ENCODE measurements at regions not wholly inside any gene's neighbourhood (a gene's known extent, or its start where the extent isn't known, plus 50 kb on each side); places are given as distances from the start of the nearest gene placed in this dataset.

DNA sequence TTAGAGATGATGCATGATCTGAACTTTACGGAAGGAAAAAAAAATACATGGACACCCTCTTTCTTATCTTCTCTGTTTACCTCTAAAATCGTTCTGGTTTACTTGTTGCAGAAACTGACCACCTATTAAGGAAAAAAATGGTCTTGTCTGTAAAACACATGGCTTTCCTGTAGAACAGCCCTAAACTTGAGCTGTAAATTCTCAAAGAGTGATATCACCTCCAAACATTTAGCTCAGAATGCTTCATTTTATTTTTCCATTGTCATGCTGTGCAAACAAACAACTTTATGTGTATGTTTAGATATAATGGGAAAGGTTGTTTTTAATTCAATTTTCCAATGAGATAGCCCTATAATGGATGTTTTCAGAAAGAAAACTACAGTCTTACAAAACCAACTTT is 237.4 kb upstream of the NR2F2 start:
- H3K4me2 ChIP-seq (ENCODE audit: insufficient read depth, low read length): no peak overlapping the region
- H3K4me1 ChIP-seq (ENCODE audit: insufficient read depth, low read length): no peaks in the 10 kb centered on the region
- H3K4me3 ChIP-seq (ENCODE audit: low read depth in 1 of 2, low read length in 2 of 2): no peak overlapping the region
- DNase-seq: no peak
- no peaks in the 10 kb centered on the region for H3K79me2 ChIP-seq (ENCODE audit: insufficient read depth, low read length)
- no peak for ATAC-seq (ENCODE audit: insufficient read depth, low read depth)
- H3K36me3 ChIP-seq (ENCODE audit: insufficient read depth, low read length): no peaks in the 10 kb centered on the region
- no peak for TF ChIP-seq EZH2 (IDR thresholded peaks at IDR 0.05; ENCODE audit: borderline replicate concordance, low read depth, low read length, severe bottlenecking)
- TF ChIP-seq, protein P1, sequence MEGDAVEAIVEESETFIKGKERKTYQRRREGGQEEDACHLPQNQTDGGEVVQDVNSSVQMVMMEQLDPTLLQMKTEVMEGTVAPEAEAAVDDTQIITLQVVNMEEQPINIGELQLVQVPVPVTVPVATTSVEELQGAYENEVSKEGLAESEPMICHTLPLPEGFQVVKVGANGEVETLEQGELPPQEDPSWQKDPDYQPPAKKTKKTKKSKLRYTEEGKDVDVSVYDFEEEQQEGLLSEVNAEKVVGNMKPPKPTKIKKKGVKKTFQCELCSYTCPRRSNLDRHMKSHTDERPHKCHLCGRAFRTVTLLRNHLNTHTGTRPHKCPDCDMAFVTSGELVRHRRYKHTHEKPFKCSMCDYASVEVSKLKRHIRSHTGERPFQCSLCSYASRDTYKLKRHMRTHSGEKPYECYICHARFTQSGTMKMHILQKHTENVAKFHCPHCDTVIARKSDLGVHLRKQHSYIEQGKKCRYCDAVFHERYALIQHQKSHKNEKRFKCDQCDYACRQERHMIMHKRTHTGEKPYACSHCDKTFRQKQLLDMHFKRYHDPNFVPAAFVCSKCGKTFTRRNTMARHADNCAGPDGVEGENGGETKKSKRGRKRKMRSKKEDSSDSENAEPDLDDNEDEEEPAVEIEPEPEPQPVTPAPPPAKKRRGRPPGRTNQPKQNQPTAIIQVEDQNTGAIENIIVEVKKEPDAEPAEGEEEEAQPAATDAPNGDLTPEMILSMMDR (IDR thresholded peaks at IDR 0.05; ENCODE audit: borderline replicate concordance, extremely low read depth, low read length, poor library complexity, severe bottlenecking): no peak
- no peaks in the 10 kb centered on the region for H3K27me3 ChIP-seq (ENCODE audit: insufficient read depth, low read length, poor library complexity)
- H4K20me1 ChIP-seq (ENCODE audit: insufficient read depth, low read length): no peaks in the 10 kb centered on the region
- no peak overlapping the region for H2AFZ ChIP-seq (ENCODE audit: low read depth, low read length)
- H3K27ac ChIP-seq (ENCODE audit: low read length): no peak overlapping the region
- no peaks in the 10 kb centered on the region for H3K9me3 ChIP-seq (ENCODE audit: insufficient read depth, low read length, severe bottlenecking)
- H3K9ac ChIP-seq (ENCODE audit: low read depth, low read length): no peak overlapping the region

DNA sequence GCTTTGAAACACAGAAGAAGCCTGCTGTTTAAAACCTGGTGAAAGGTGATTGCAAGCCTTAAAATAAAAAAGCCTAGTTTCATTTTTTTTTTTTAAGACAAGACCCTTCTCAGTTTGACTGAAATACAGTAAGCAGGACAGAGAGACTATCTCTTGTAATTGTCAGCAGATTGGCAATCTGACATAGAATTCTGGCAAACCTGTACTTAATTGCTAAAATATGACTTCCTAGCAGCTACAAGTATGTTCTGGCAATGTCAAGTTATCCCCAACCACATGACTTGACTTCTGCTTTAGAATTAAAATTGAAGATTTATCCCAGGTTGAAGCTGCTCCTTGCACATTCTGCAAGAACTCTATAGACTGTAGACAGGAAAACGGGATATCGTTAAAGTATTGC is 232.8 kb upstream of the NR2F2 start:
- no peak overlapping the region for H3K4me3 ChIP-seq (ENCODE audit: low read depth in 1 of 2, low read length in 2 of 2)
- no peaks in the 10 kb centered on the region for H3K27me3 ChIP-seq (ENCODE audit: insufficient read depth, low read length, poor library complexity)
- ATAC-seq (ENCODE audit: insufficient read depth, low read depth) (no peak), DNase-seq (no peak)
- H3K27ac ChIP-seq (ENCODE audit: low read length): no peak overlapping the region
- no peak overlapping the region for H3K4me2 ChIP-seq (ENCODE audit: insufficient read depth, low read length)
- TF ChIP-seq, protein P1 (IDR thresholded peaks at IDR 0.05; ENCODE audit: borderline replicate concordance, extremely low read depth, low read length, poor library complexity, severe bottlenecking): no peak
- H3K79me2 ChIP-seq (ENCODE audit: insufficient read depth, low read length): no peaks in the 10 kb centered on the region
- H2AFZ ChIP-seq (ENCODE audit: low read depth, low read length): no peak overlapping the region
- H3K4me1 ChIP-seq (ENCODE audit: insufficient read depth, low read length): no peaks in the 10 kb centered on the region
- no peak overlapping the region for H3K9ac ChIP-seq (ENCODE audit: low read depth, low read length)
- no peaks in the 10 kb centered on the region for H3K9me3 ChIP-seq (ENCODE audit: insufficient read depth, low read length, severe bottlenecking)
- no peaks in the 10 kb centered on the region for H3K36me3 ChIP-seq (ENCODE audit: insufficient read depth, low read length)
- no peaks in the 10 kb centered on the region for H4K20me1 ChIP-seq (ENCODE audit: insufficient read depth, low read length)

DNA sequence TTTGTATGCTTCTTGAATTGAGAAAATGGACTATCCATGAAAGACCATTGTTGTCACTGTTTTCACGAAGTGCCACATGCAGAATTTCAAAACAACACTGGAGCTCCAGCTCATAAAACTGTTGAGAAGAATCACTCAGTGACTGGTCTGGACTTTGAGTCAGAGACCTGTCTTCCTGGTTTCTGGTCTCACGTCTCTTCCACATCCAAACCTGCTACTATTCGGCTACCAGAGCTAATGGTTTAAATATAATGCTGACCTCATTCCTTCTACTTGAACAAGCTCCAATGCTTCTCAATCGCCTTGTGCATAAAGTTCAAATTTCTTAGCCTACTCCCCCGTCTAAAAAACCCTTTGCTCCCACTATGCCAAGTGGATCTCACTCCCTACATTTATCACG is 227.9 kb upstream of the NR2F2 start:
- H3K27ac ChIP-seq (ENCODE audit: low read length): no peak overlapping the region
- H2AFZ ChIP-seq (ENCODE audit: low read depth, low read length): no peak overlapping the region
- TF ChIP-seq, protein P1 (IDR thresholded peaks at IDR 0.05; ENCODE audit: borderline replicate concordance, extremely low read depth, low read length, poor library complexity, severe bottlenecking): no peak
- no peak for TF ChIP-seq EZH2 (IDR thresholded peaks at IDR 0.05; ENCODE audit: borderline replicate concordance, low read depth, low read length, severe bottlenecking)
- DNase-seq: no peak
- no peaks in the 10 kb centered on the region for H4K20me1 ChIP-seq (ENCODE audit: insufficient read depth, low read length)
- H3K36me3 ChIP-seq (ENCODE audit: insufficient read depth, low read length): no peaks in the 10 kb centered on the region
- ATAC-seq (ENCODE audit: insufficient read depth, low read depth): no peak
- no peaks in the 10 kb centered on the region for H3K9me3 ChIP-seq (ENCODE audit: insufficient read depth, low read length, severe bottlenecking)
- H3K79me2 ChIP-seq (ENCODE audit: insufficient read depth, low read length): no peaks in the 10 kb centered on the region
- no peak overlapping the region for H3K4me2 ChIP-seq (ENCODE audit: insufficient read depth, low read length)
- no peaks in the 10 kb centered on the region for H3K27me3 ChIP-seq (ENCODE audit: insufficient read depth, low read length, poor library complexity)
- peaks cover 10% of the 10 kb centered on the region for H3K4me1 ChIP-seq (ENCODE audit: insufficient read depth, low read length)
- no peak overlapping the region for H3K4me3 ChIP-seq (ENCODE audit: low read depth in 1 of 2, low read length in 2 of 2)
- H3K9ac ChIP-seq (ENCODE audit: low read depth, low read length): no peak overlapping the region

DNA sequence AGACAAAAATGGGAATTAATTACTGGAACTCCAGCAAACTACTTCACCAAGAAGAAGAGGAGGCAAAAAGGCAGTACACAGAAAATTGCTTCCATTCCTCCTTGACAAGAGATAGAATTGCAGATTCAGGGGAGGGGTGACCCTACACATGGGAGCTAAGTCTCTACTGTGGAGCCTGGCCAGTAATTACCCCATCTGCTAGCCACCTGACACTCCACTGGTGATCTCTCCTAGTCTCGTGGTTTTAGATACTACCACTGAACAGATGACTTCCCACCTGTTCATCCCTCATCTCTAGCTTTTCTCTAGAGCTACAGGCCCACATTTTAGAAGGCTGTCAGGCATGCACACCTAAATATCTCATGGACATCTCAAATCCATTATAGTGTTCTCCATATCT is 224.3 kb upstream of the NR2F2 start:
- Histone ChIP-seq H3K4me2 (ENCODE audit: insufficient read depth, low read length) (no peak overlapping the region), H3K9me3 (ENCODE audit: insufficient read depth, low read length, severe bottlenecking) (no peaks in the 10 kb centered on the region), H3K27me3 (ENCODE audit: insufficient read depth, low read length, poor library complexity) (no peaks in the 10 kb centered on the region), H3K4me1 (ENCODE audit: insufficient read depth, low read length) (peaks cover 10% of the 10 kb centered on the region), H3K4me3 (ENCODE audit: low read depth in 1 of 2, low read length in 2 of 2) (no peak overlapping the region), H2AFZ (ENCODE audit: low read depth, low read length) (no peak overlapping the region), H3K36me3 (ENCODE audit: insufficient read depth, low read length) (no peaks in the 10 kb centered on the region), H3K79me2 (ENCODE audit: insufficient read depth, low read length) (no peaks in the 10 kb centered on the region), H3K9ac (ENCODE audit: low read depth, low read length) (no peak overlapping the region), H3K27ac (ENCODE audit: low read length) (no peak overlapping the region), H4K20me1 (ENCODE audit: insufficient read depth, low read length) (no peaks in the 10 kb centered on the region)
- ATAC-seq (ENCODE audit: insufficient read depth, low read depth): no peak
- DNase-seq: no peak
- TF ChIP-seq, protein P1 (IDR thresholded peaks at IDR 0.05; ENCODE audit: borderline replicate concordance, extremely low read depth, low read length, poor library complexity, severe bottlenecking): no peak
- TF ChIP-seq EZH2 (IDR thresholded peaks at IDR 0.05; ENCODE audit: borderline replicate concordance, low read depth, low read length, severe bottlenecking): no peak
